ENCODE measurements at regions not wholly inside any gene's neighbourhood (a gene's known extent, or its start where the extent isn't known, plus 50 kb on each side); places are given as distances from the start of the nearest gene placed in this dataset.

DNA sequence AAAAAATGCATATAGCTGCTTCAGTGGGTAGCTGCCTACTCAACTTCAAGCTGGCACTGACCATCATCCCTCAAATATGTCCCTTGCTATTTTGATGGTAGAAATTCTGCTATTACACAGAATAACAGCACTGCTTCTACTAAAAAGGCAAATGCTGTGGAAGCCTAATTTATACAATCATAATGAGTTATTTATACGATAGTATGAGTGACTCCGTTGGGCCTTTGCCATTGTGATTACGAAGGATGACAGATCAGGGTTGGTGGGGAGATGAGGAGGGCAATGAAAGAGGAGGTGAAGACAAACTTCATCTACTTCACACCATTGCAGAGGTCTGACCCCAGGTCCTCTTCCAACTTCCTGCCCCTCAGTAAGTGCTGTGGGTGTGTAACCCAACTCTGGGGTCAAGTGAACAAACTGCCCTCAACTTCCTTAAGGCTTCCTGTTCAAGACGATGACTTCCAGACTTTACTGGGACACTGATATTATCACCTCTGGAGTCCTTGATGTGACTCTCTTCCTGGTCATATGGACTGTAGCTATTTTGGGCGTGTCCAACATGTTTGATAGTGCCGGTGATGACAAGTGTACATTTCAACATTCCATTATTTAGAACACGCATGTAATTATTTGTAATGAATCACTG is 74.1 kb upstream of the RPS23 start (continued):
- TF ChIP-seq, protein P1, sequence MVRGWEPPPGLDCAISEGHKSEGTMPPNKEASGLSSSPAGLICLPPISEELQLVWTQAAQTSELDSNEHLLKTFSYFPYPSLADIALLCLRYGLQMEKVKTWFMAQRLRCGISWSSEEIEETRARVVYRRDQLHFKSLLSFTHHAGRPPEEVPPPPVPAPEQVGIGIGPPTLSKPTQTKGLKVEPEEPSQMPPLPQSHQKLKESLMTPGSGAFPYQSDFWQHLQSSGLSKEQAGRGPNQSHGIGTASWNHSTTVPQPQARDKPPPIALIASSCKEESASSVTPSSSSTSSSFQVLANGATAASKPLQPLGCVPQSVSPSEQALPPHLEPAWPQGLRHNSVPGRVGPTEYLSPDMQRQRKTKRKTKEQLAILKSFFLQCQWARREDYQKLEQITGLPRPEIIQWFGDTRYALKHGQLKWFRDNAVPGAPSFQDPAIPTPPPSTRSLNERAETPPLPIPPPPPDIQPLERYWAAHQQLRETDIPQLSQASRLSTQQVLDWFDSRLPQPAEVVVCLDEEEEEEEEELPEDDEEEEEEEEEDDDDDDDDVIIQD (CRISPR knock-in tag; IDR thresholded peaks at IDR 0.05) = no peak
- no peak for TF ChIP-seq ZNF644 (tag; IDR thresholded peaks at IDR 0.05; ENCODE audit: low read depth)
- no peak for TF ChIP-seq TAF15 (IDR thresholded peaks at IDR 0.05; ENCODE audit: low read depth, low read length)
- no peak for TF ChIP-seq HDAC2 (IDR thresholded peaks at IDR 0.05)
- no peak for TF ChIP-seq RAD51 (IDR thresholded peaks at IDR 0.05; ENCODE audit: borderline replicate concordance, low read depth)
- TF ChIP-seq, protein P2, sequence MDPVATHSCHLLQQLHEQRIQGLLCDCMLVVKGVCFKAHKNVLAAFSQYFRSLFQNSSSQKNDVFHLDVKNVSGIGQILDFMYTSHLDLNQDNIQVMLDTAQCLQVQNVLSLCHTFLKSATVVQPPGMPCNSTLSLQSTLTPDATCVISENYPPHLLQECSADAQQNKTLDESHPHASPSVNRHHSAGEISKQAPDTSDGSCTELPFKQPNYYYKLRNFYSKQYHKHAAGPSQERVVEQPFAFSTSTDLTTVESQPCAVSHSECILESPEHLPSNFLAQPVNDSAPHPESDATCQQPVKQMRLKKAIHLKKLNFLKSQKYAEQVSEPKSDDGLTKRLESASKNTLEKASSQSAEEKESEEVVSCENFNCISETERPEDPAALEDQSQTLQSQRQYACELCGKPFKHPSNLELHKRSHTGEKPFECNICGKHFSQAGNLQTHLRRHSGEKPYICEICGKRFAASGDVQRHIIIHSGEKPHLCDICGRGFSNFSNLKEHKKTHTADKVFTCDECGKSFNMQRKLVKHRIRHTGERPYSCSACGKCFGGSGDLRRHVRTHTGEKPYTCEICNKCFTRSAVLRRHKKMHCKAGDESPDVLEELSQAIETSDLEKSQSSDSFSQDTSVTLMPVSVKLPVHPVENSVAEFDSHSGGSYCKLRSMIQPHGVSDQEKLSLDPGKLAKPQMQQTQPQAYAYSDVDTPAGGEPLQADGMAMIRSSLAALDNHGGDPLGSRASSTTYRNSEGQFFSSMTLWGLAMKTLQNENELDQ (CRISPR knock-in tag; IDR thresholded peaks at IDR 0.05; ENCODE audit: borderline replicate concordance) = no peak
- TF ChIP-seq POLR2A (conservative IDR thresholded peaks at IDR 0.05) = no peak
- TF ChIP-seq KAT8 (IDR thresholded peaks at IDR 0.05; ENCODE audit: low read depth) = peak; percentile 52; the same call in 1 of the 2 replicates
- TF ChIP-seq DACH1 (IDR thresholded peaks at IDR 0.05; ENCODE audit: partially characterized antibody) = no peak
- TF ChIP-seq ADNP (tag; IDR thresholded peaks at IDR 0.05) = no peak
- no peak for TF ChIP-seq ZNF766 (CRISPR knock-in tag; conservative IDR thresholded peaks at IDR 0.05)
- TF ChIP-seq ARID1B (IDR thresholded peaks at IDR 0.05) = no peak
- TF ChIP-seq BRCA1 (IDR thresholded peaks at IDR 0.05) = no peak
- TF ChIP-seq BRCA1 (CRISPR knock-in tag; IDR thresholded peaks at IDR 0.05) = no peak
- TF ChIP-seq, protein P3, sequence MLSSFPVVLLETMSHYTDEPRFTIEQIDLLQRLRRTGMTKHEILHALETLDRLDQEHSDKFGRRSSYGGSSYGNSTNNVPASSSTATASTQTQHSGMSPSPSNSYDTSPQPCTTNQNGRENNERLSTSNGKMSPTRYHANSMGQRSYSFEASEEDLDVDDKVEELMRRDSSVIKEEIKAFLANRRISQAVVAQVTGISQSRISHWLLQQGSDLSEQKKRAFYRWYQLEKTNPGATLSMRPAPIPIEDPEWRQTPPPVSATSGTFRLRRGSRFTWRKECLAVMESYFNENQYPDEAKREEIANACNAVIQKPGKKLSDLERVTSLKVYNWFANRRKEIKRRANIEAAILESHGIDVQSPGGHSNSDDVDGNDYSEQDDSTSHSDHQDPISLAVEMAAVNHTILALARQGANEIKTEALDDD (IDR thresholded peaks at IDR 0.05) = no peak
- TF ChIP-seq, protein P4, sequence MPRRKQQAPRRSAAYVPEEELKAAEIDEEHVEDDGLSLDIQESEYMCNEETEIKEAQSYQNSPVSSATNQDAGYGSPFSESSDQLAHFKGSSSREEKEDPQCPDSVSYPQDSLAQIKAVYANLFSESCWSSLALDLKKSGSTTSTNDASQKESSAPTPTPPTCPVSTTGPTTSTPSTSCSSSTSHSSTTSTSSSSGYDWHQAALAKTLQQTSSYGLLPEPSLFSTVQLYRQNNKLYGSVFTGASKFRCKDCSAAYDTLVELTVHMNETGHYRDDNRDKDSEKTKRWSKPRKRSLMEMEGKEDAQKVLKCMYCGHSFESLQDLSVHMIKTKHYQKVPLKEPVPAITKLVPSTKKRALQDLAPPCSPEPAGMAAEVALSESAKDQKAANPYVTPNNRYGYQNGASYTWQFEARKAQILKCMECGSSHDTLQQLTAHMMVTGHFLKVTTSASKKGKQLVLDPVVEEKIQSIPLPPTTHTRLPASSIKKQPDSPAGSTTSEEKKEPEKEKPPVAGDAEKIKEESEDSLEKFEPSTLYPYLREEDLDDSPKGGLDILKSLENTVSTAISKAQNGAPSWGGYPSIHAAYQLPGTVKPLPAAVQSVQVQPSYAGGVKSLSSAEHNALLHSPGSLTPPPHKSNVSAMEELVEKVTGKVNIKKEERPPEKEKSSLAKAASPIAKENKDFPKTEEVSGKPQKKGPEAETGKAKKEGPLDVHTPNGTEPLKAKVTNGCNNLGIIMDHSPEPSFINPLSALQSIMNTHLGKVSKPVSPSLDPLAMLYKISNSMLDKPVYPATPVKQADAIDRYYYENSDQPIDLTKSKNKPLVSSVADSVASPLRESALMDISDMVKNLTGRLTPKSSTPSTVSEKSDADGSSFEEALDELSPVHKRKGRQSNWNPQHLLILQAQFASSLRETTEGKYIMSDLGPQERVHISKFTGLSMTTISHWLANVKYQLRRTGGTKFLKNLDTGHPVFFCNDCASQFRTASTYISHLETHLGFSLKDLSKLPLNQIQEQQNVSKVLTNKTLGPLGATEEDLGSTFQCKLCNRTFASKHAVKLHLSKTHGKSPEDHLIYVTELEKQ (CRISPR knock-in tag; IDR thresholded peaks at IDR 0.05) = no peak
- no peak for TF ChIP-seq SAFB (IDR thresholded peaks at IDR 0.05; ENCODE audit: borderline replicate concordance, low read depth, low read length)
- no peak for TF ChIP-seq FOXP1 (CRISPR knock-in tag; IDR thresholded peaks at IDR 0.05)
- no peak for TF ChIP-seq HMG20B (CRISPR knock-in tag; IDR thresholded peaks at IDR 0.05)
- TF ChIP-seq, protein P5, sequence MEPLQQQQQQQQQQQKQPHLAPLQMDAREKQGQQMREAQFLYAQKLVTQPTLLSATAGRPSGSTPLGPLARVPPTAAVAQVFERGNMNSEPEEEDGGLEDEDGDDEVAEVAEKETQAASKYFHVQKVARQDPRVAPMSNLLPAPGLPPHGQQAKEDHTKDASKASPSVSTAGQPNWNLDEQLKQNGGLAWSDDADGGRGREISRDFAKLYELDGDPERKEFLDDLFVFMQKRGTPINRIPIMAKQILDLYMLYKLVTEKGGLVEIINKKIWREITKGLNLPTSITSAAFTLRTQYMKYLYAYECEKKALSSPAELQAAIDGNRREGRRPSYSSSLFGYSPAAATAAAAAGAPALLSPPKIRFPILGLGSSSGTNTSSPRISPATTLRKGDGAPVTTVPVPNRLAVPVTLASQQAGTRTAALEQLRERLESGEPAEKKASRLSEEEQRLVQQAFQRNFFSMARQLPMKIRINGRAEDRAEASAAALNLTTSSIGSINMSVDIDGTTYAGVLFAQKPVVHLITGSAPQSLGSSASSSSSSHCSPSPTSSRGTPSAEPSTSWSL (CRISPR knock-in tag; IDR thresholded peaks at IDR 0.05; ENCODE audit: borderline replicate concordance) = no peak
- no peak for TF ChIP-seq SMARCC2 (IDR thresholded peaks at IDR 0.05; ENCODE audit: low read depth)
